Spleen (tissue), 11 donors: ENCODE measurements at regions not wholly inside any gene's neighbourhood (a gene's known extent, or its start where the extent isn't known, plus 50 kb on each side); places are given as distances from the start of the nearest gene placed in this dataset.
A peak's percentile ranks its signal among the peaks of the same experiment; 100 is the strongest.
"Not testable (repeated sequence)": the region's sequence is repeated elsewhere in the genome, so short reads cannot be mapped to it uniquely, and the experiment has no call there.

Source experiments
- DNase-seq: peaks from one replicate; pipeline ENCODE4 v3.0.0-alpha.2; 2020
- H3K27ac ChIP-seq, 8 donors: fragments of 200-600 bp; sonication (generic) in 7 of 8; 1 replicate in 4 of 8; 2 replicates in 4 of 8; pipeline versions ENCODE4 v1.5.0 to v1.8.0; 2016 to 2021; ENCODE audit warnings: inconsistent platforms in 4 of 8, mild to moderate bottlenecking in 4 of 8, moderate library complexity in 1 of 8
- H3K27me3 ChIP-seq, 7 donors: fragments of 200-600 bp; sonication (generic) in 6 of 7; replicated peaks in 1 of 7; 1 replicate in 4 of 7; 2 replicates in 3 of 7; pipeline versions ENCODE4 v1.5.0 to v1.8.0; 2016 to 2021; ENCODE audit warnings: inconsistent platforms in 3 of 7, mild to moderate bottlenecking in 1 of 7
- H3K36me3 ChIP-seq, 6 donors: fragments of 200-600 bp; sonication (generic) in 5 of 6; 1 replicate in 4 of 6; 2 replicates in 2 of 6; pipeline versions ENCODE4 v1.5.0 to v1.8.0; 2016 to 2021; ENCODE audit warnings: inconsistent platforms in 2 of 6
- H3K4me1 ChIP-seq, 6 donors: fragments of 200-600 bp; sonication (generic) in 5 of 6; 1 replicate in 3 of 6; 2 replicates in 3 of 6; pipeline versions ENCODE4 v1.5.0 to v1.8.0; 2016 to 2021; ENCODE audit warnings: inconsistent platforms in 3 of 6
- H3K4me3 ChIP-seq, 8 donors: fragments of 200-600 bp; sonication (generic) in 7 of 8; 1 replicate in 4 of 8; 2 replicates in 4 of 8; pipeline versions ENCODE4 v1.5.0 to v1.8.0; 2016 to 2021; ENCODE audit warnings: inconsistent platforms in 4 of 8, mild to moderate bottlenecking in 4 of 8, moderate library complexity in 2 of 8
- H3K9me3 ChIP-seq, 8 donors: fragments of 200-600 bp; sonication (generic) in 7 of 8; 1 replicate in 4 of 8; 2 replicates in 4 of 8; pipeline versions ENCODE4 v1.5.0 to v1.8.0; 2016 to 2021; ENCODE audit warnings: inconsistent platforms in 4 of 8
- CTCF ChIP-seq, 11 experiments: fragments of 200-600 bp in 7 of 11; fragments of 450-650 bp in 4 of 11; sonication (generic) in 4 of 11; IDR thresholded peaks in 8 of 11; conservative IDR thresholded peaks in 3 of 11; 1 replicate in 7 of 11; 2 replicates in 4 of 11; pipeline versions ENCODE4 v1.4.0 to v1.8.0; 2016 to 2021; ENCODE audit warnings: antibody characterized with exemption in 11 of 11, inconsistent platforms in 4 of 11, mild to moderate bottlenecking in 1 of 11
- POLR2A ChIP-seq, 3 donors: fragments of 450-650 bp; IDR thresholded peaks; one replicate each; pipeline ENCODE4 v1.5.1; 2017; ENCODE audit warnings: antibody characterized with exemption in 3 of 3, mild to moderate bottlenecking in 1 of 3
- POLR2AphosphoS5 ChIP-seq, 3 donors: sonication (generic); formaldehyde crosslinking; IDR thresholded peaks; one replicate each; pipeline ENCODE4 v1.5.1; 2017; ENCODE audit warnings: antibody characterized with exemption in 3 of 3
- WGBS, 5 donors: extraction: QIAGEN DNeasy Blood & Tissue Kit in 3 of 5; methylation state at CpG; one replicate each; pipeline versions ENCODE4 v1.1.5 to v1.1.7; 2013 to 2018; 5-methylcytosine and 5-hydroxymethylcytosine counted together
- intact Hi-C: fragments of 100-400 bp; cut with DNase I; formaldehyde crosslinking; loops from one replicate; pipeline ENCODE4 v1.15.0; 2023; ENCODE audit warnings: low total_unique reads
- donor health status: healthy with polysubstance abuse.
- donor health status: DM: no; HTN: no; CAD: no; lungs with moderate emphysema.
- donor health status: DM: no; HTN: no; CAD: no.
- donor health status: Bipolar disorder and iron deficiency.
- donor health status: healthy.
- donor health status: DM: no; HTN: no; CAD: no.
- donor health status: DM: yes; HTN: yes; CAD: no.

- H3K9me3 ChIP-seq, result peaks cover 0 to 3% (median 0%) of the 10 kb centered on the region in 8 donors
- H3K36me3 ChIP-seq, result no peaks in the 10 kb centered on the region
- no peak overlapping the region for H3K27ac ChIP-seq
- peaks cover 0 to 16% (median 8%) of the 10 kb centered on the region in 6 donors for H3K4me1 ChIP-seq
- TF ChIP-seq CTCF (IDR thresholded peaks at IDR 0.05 in 8 of 11, conservative IDR thresholded peaks at IDR 0.05 in 3 of 11), result no peak
- TF ChIP-seq POLR2AphosphoS5 (IDR thresholded peaks at IDR 0.05), result no peak
- no peak for TF ChIP-seq POLR2A (IDR thresholded peaks at IDR 0.05)
- peaks cover 0 to 53% (median 0%) of the 10 kb centered on the region in 7 donors for H3K27me3 ChIP-seq
- DNase-seq, result no peak
- H3K4me3 ChIP-seq, result no peak overlapping the region
- WGBS, 5 donors, result 83 to 93% (median 85%) methylated on average over 7 to 13 of the region's 13 CpGs
- intact Hi-C loops, result no loop called here
These were observed 101.8 kb upstream of the EIF5 start for GRCh38 chr14:103232031-103232808.

- TF ChIP-seq POLR2AphosphoS5 (IDR thresholded peaks at IDR 0.05) (no peak), CTCF (IDR thresholded peaks at IDR 0.05 in 8 of 11, conservative IDR thresholded peaks at IDR 0.05 in 3 of 11) (no peak), POLR2A (IDR thresholded peaks at IDR 0.05) (no peak)
- peaks cover 0 to 9% (median 2%) of the 10 kb centered on the region in 8 donors for H3K9me3 ChIP-seq
- H3K36me3 ChIP-seq, result no peaks in the 10 kb centered on the region
- no peak for DNase-seq
- no peak overlapping the region for H3K27ac ChIP-seq
- intact Hi-C loops, result no loop called here
- H3K27me3 ChIP-seq, result peaks cover 0 to 50% (median 0%) of the 10 kb centered on the region in 7 donors
- no peak overlapping the region for H3K4me3 ChIP-seq
- peaks cover 0 to 16% (median 8%) of the 10 kb centered on the region in 6 donors for H3K4me1 ChIP-seq
- 86 to 94% (median 92%) methylated on average over 12 to 16 of the region's 16 CpGs for WGBS, 5 donors
These were observed 101.2 kb upstream of the EIF5 start for GRCh38 chr14:103232831-103233319.

- WGBS, 5 donors, result 85 to 98% (median 93%) methylated on average over 3 of the region's 3 CpGs
- Histone ChIP-seq H3K4me1 (peaks cover 0 to 16% (median 8%) of the 10 kb centered on the region in 6 donors), H3K4me3 (no peak overlapping the region), H3K9me3 (peaks cover 0 to 13% (median 6%) of the 10 kb centered on the region in 8 donors), H3K36me3 (no peaks in the 10 kb centered on the region), H3K27me3 (peaks cover 0 to 50% (median 0%) of the 10 kb centered on the region in 7 donors), H3K27ac (no peak overlapping the region)
- no peak for DNase-seq
- no peak for TF ChIP-seq CTCF (IDR thresholded peaks at IDR 0.05 in 8 of 11, conservative IDR thresholded peaks at IDR 0.05 in 3 of 11)
- no peak for TF ChIP-seq POLR2AphosphoS5 (IDR thresholded peaks at IDR 0.05)
- TF ChIP-seq POLR2A (IDR thresholded peaks at IDR 0.05), result no peak
- intact Hi-C loops, result no loop called here
These were observed 100.7 kb upstream of the EIF5 start for GRCh38 chr14:103233328-103233727.

- Histone ChIP-seq H3K27me3 (peaks cover 0 to 43% (median 0%) of the 10 kb centered on the region in 7 donors), H3K4me1 (peaks cover 0 to 16% (median 8%) of the 10 kb centered on the region in 6 donors), H3K9me3 (peaks cover 3 to 28% (median 21%) of the 10 kb centered on the region in 8 donors)
- intact Hi-C loops, H3K4me3 ChIP-seq, DNase-seq, H3K27ac ChIP-seq, H3K36me3 ChIP-seq: not testable (repeated sequence)
- 25 to 54% (median 39%) methylated on average over 7 to 9 of the region's 9 CpGs for WGBS, 5 donors
These were observed 99.2 kb upstream of the EIF5 start for GRCh38 chr14:103234826-103235225.

GRCh38 chr14:103235506-103235905 lies 98.5 kb upstream of the EIF5 start:
- DNase-seq, H3K36me3 ChIP-seq, intact Hi-C loops, H3K4me3 ChIP-seq: not testable (repeated sequence)
- Histone ChIP-seq H3K27ac (peak overlapping the region in 6 of 8 donors; percentile 33 to 68 (median 52)), H3K4me1 (peaks cover 0 to 16% (median 8%) of the 10 kb centered on the region in 6 donors), H3K27me3 (peaks cover 0 to 36% (median 0%) of the 10 kb centered on the region in 7 donors), H3K9me3 (peaks cover 3 to 35% (median 27%) of the 10 kb centered on the region in 8 donors)
- WGBS, 5 donors, result 33 to 46% (median 40%) methylated on average over 5 of the region's 5 CpGs
